Mucosa of descending colon (tissue), 3 donors: ENCODE measurements at regions not wholly inside any gene's neighbourhood (a gene's known extent, or its start where the extent isn't known, plus 50 kb on each side); places are given as distances from the start of the nearest gene placed in this dataset.

ENCODE experiments used
- ATAC-seq: fragments of 200-7000 bp; cut with Tn5 transposase; one replicate; pipeline ENCODE4 v1.9.1; 2020; ENCODE audit warnings: mild to moderate bottlenecking, moderate library complexity
- DNase-seq, 3 donors: peaks; one replicate each; pipeline ENCODE4 v3.0.0-alpha.2; 2020
- H3K36me3 ChIP-seq: fragments of 200-600 bp; one replicate; pipeline ENCODE4 v1.8.0; 2021; ENCODE audit warnings: low read depth, mild to moderate bottlenecking
- H3K4me1 ChIP-seq: fragments of 200-600 bp; one replicate; pipeline ENCODE4 v1.8.0; 2021; ENCODE audit warnings: low read depth, mild to moderate bottlenecking
- H3K4me3 ChIP-seq: fragments of 200-600 bp; one replicate; pipeline ENCODE4 v1.8.0; 2021; ENCODE audit warnings: mild to moderate bottlenecking
- H3K9me3 ChIP-seq: fragments of 200-600 bp; one replicate; pipeline ENCODE4 v1.8.0; 2021; ENCODE audit warnings: mild to moderate bottlenecking
- intact Hi-C, 2 donors: fragments of 100-400 bp; cut with DNase I in 1 of 2; cut with micrococcal nuclease in 1 of 2; formaldehyde crosslinking; loops; one replicate each; pipeline versions ENCODE4 v1.11.0 to v1.11.1; 2022; cut with DNase I, micrococcal nuclease
- TF ChIP-seq, protein P1 (sequence below): fragments of 200-600 bp; IDR thresholded peaks from one replicate; pipeline ENCODE4 v1.8.0; 2022; ENCODE audit warnings: antibody characterized with exemption, mild to moderate bottlenecking
- donor health status: DM: no; HTN: no; CAD: no; lungs with moderate emphysema.
- donor health status: DM: no; HTN: no; CAD: no.
- donor health status: DM: no; HTN: yes; CAD: no.

GRCh38 chr2:66862885-66863650 is 428.1 kb downstream of the MEIS1 start:
- ATAC-seq, result no peak
- no peaks in the 10 kb centered on the region for H3K4me1 ChIP-seq
- no peaks in the 10 kb centered on the region for H3K9me3 ChIP-seq
- DNase-seq, result no peak
- H3K36me3 ChIP-seq, result no peaks in the 10 kb centered on the region
- H3K4me3 ChIP-seq, result no peak overlapping the region
- intact Hi-C loops, result no loop called here
- TF ChIP-seq, protein P1, sequence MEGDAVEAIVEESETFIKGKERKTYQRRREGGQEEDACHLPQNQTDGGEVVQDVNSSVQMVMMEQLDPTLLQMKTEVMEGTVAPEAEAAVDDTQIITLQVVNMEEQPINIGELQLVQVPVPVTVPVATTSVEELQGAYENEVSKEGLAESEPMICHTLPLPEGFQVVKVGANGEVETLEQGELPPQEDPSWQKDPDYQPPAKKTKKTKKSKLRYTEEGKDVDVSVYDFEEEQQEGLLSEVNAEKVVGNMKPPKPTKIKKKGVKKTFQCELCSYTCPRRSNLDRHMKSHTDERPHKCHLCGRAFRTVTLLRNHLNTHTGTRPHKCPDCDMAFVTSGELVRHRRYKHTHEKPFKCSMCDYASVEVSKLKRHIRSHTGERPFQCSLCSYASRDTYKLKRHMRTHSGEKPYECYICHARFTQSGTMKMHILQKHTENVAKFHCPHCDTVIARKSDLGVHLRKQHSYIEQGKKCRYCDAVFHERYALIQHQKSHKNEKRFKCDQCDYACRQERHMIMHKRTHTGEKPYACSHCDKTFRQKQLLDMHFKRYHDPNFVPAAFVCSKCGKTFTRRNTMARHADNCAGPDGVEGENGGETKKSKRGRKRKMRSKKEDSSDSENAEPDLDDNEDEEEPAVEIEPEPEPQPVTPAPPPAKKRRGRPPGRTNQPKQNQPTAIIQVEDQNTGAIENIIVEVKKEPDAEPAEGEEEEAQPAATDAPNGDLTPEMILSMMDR, result no peak

DNA sequence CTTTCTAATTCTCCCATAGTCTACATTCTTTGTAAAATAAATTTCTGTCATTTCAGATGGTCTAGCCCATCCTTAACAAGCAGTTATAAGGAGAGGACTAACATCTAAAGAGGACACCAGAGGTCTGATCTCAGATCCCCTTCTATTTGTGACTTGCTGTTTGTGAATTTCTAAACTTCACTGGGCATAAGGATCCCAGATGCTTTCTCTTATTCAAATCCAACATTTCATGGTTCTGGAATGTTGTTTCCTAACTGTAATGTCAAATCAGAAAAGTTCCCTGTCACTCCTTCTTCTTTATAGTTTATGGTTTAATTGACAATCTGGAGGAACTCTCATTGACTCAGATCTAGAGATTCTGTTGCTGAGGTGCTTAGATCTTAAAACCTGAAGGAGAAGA is 430.2 kb downstream of the MEIS1 start:
- TF ChIP-seq, protein P1, result no peak
- Histone ChIP-seq H3K9me3 (no peaks in the 10 kb centered on the region), H3K36me3 (no peaks in the 10 kb centered on the region), H3K4me1 (no peaks in the 10 kb centered on the region), H3K4me3 (no peak overlapping the region)
- ATAC-seq (no peak), DNase-seq (no peak)
- intact Hi-C loops, result no loop called here

DNA sequence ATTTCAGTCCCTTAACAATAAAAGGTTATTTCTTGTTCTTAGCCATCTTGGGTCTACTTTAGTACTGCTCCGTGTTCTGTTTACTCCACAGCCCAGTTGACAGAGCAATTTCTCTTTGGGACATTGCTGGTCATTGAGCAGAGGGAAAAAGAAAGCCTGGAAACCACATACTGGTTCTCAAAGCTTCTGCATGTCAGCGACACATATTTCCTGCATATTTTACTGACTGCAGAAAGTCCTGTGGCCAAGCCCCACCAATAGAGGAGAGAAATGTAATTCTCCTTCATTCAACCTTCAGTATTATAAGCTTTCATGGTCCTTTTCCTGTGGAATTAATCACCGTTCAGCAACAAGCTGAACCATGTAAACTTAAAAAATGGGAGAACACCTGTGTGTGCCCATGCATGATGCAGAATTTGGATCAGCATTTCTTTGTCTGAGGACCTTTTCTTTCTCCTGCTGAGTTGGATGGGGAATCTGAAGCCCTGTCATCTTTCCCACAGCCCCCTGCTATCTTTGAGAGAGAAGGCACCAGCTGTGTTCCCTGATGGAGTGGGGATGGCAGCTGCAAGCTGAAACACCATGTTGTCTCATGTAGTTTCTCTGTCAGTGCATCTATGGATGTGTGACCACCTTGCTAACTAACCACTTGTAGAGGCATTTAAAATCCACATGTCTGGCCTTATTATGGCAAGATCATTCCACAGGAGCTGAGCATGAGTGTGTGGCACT is 431.6 kb downstream of the MEIS1 start:
- Histone ChIP-seq H3K4me1 (no peaks in the 10 kb centered on the region), H3K9me3 (no peaks in the 10 kb centered on the region), H3K4me3 (no peak overlapping the region), H3K36me3 (no peaks in the 10 kb centered on the region)
- DNase-seq, result no peak
- intact Hi-C loops, result no loop called here
- TF ChIP-seq, protein P1, result no peak
- ATAC-seq, result no peak

DNA sequence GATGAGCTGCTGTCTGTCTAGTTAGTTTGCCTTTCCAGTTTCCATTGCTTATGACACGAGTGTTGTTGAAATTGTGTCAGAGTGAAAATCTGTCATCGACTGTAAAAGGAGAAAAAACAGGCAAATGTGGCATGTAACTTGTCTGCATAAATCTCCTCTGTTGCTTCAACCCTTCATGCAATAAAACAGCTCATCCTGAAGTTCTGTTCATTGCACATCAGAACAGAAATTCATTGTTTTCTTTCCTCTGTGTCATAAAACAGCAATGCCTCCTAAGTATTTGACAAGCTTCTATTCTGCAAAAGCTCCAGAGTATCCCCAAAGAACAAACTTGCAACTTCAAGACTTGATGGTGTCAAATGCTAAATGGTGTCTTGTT is 432.1 kb downstream of the MEIS1 start:
- no peaks in the 10 kb centered on the region for H3K9me3 ChIP-seq
- intact Hi-C loops, result no loop called here
- H3K4me1 ChIP-seq, result no peaks in the 10 kb centered on the region
- H3K36me3 ChIP-seq, result no peaks in the 10 kb centered on the region
- TF ChIP-seq, protein P1, result no peak
- H3K4me3 ChIP-seq, result no peak overlapping the region
- DNase-seq, result no peak
- ATAC-seq, result no peak

DNA sequence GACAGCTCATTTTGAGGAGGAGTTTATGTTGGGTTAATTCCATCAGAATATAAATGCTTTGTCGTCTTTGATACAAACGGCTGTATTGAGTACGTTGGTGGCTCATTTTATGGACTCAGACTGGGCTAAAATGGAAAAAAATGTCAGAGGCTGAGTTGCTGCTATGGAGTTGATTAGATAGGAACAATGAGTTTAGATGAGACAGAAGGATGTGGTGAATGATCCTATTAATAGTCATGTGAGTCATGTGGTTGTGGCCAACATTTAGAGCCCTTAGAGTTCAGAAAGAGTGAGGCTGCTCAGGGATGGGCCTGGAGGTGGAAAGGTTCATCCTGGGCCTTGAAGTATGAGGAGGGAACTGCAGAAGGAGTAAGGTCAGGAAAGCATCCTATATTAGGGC is 434.2 kb downstream of the MEIS1 start:
- no peaks in the 10 kb centered on the region for H3K4me1 ChIP-seq
- TF ChIP-seq, protein P1, result no peak

More for the DNA sequence above, 434.2 kb downstream of the MEIS1 start:
- H3K9me3 ChIP-seq, result no peaks in the 10 kb centered on the region
- intact Hi-C loops, result no loop called here
- DNase-seq (no peak), ATAC-seq (no peak)
- H3K36me3 ChIP-seq, result no peaks in the 10 kb centered on the region
- H3K4me3 ChIP-seq, result no peak overlapping the region
